Kidney glomerular epithelial cell (primary cell): ENCODE measurements at regions not wholly inside any gene's neighbourhood (a gene's known extent, or its start where the extent isn't known, plus 50 kb on each side); places are given as distances from the start of the nearest gene placed in this dataset.
A peak's percentile ranks its signal among the peaks of the same experiment; 100 is the strongest.

Experiments used
- DNase-seq: peaks from one replicate; lab custom pipeline; 2025; lab: John Stamatoyannopoulos, UW

GRCh38 chr1:81392526-81393226 lies 408.1 kb upstream of the ADGRL2 start:
- no peak for DNase-seq

- no peak for DNase-seq
Observed at GRCh38 chr1:81391125-81391828, 409.5 kb upstream of the ADGRL2 start.

GRCh38 chr1:81388435-81388834 lies 412.3 kb upstream of the ADGRL2 start:
- DNase-seq: no peak

- DNase-seq: no peak
Observed at GRCh38 chr1:81387446-81387845, 413.3 kb upstream of the ADGRL2 start.

GRCh38 chr1:81382561-81382960 lies 418.2 kb upstream of the ADGRL2 start:
- DNase-seq: no peak

GRCh38 chr1:81381881-81382280 lies 418.9 kb upstream of the ADGRL2 start:
- no peak for DNase-seq

GRCh38 chr1:81380436-81380835 lies 420.3 kb upstream of the ADGRL2 start:
- no peak for DNase-seq

GRCh38 chr1:81379430-81379829 lies 421.3 kb upstream of the ADGRL2 start:
- no peak for DNase-seq

- DNase-seq: no peak
Observed at GRCh38 chr1:81377406-81377805, 423.3 kb upstream of the ADGRL2 start.

GRCh38 chr1:81375884-81376548 lies 424.7 kb upstream of the ADGRL2 start:
- no peak for DNase-seq

GRCh38 chr1:81374481-81374880 lies 426.3 kb upstream of the ADGRL2 start:
- no peak for DNase-seq

- no peak for DNase-seq
Observed at GRCh38 chr1:81371864-81372263, 428.9 kb upstream of the ADGRL2 start.

GRCh38 chr1:81369833-81370232 lies 430.9 kb upstream of the ADGRL2 start:
- no peak for DNase-seq

GRCh38 chr1:81366173-81366572 lies 434.6 kb upstream of the ADGRL2 start:
- no peak for DNase-seq

- no peak for DNase-seq
Observed at GRCh38 chr1:81364088-81364487, 436.6 kb upstream of the ADGRL2 start.

GRCh38 chr1:81358151-81358550 lies 442.6 kb upstream of the ADGRL2 start:
- peak; percentile 28 for DNase-seq

GRCh38 chr1:81351864-81352263 lies 448.9 kb upstream of the ADGRL2 start:
- DNase-seq: no peak

GRCh38 chr1:81349194-81349965 lies 451.4 kb upstream of the ADGRL2 start:
- DNase-seq: no peak

- DNase-seq: no peak
Observed at GRCh38 chr1:81345110-81345509, 455.6 kb upstream of the ADGRL2 start.

- no peak for DNase-seq
Observed at GRCh38 chr1:81340239-81340638, 460.5 kb upstream of the ADGRL2 start.

- DNase-seq: no peak
Observed at GRCh38 chr1:81337226-81337625, 463.5 kb upstream of the ADGRL2 start.

- DNase-seq: no peak
Observed at GRCh38 chr1:81335876-81336275, 464.9 kb upstream of the ADGRL2 start.
